ENCODE measurements at regions not wholly inside any gene's neighbourhood (a gene's known extent, or its start where the extent isn't known, plus 50 kb on each side); places are given as distances from the start of the nearest gene placed in this dataset.

DNA sequence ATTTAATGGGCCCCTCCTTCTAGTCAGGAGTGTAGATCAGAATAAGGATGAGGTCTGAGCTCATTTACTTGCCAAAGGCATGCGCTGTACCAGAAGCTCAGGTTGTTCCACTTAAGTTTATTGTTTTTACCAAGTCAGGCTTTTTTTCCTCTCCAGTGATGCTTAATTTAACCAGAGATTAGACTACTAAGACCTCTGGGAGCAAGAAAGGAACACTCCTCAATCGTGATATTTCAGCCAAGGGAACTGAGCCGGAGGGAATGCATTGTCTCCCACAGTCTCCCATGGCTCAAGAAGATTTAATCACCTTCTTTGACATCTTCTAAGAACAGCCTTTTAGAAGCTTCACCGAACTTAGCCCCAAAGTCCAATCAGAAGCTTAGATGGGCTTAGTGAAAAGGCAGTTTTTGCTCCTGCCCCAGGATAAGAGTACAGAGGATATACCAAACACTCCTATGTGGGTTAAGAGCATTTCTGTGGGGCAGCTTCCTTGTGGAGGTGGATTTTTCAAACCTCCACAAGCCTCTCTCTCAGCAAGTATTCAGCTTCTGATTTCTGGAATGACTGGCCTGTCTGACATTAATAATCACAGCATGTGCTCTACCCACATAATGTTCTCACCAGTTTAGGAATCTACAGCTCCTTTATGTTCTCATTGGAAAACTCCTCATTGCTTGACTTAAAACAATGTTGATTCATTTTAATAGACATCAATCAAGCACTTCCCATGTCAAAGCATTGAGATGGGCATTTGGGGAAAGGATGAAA is 322.7 kb downstream of the SUCLA2 start:
- Histone ChIP-seq H2BK20ac (ENCODE audit: low read depth, low read length, poor library complexity, severe bottlenecking) (no peak overlapping the region), H3K23ac (ENCODE audit: insufficient read length, low read depth, low read length) (no peak overlapping the region), H3T11ph (ENCODE audit: low read length) (no peak overlapping the region), H3K4ac (ENCODE audit: low read depth, low read length) (no peak overlapping the region), H2AK5ac (ENCODE audit: insufficient read length, low read length) (no peak overlapping the region), H2AFZ (ENCODE audit: low read length) (no peak overlapping the region), H3K18ac (ENCODE audit: insufficient read length, low read depth, low read length) (no peak overlapping the region), H3K4me2 (ENCODE audit: insufficient read depth, insufficient read length, low read length) (no peak overlapping the region), H3K79me1 (ENCODE audit: insufficient read depth, low read depth, low read length, poor library complexity, severe bottlenecking) (no peaks in the 10 kb centered on the region), H4K5ac (ENCODE audit: insufficient read length, low read depth, low read length) (no peak overlapping the region), H3K4me1 (ENCODE audit: insufficient read depth, low read length) (no peaks in the 10 kb centered on the region), H3K27ac (ENCODE audit: insufficient read length, low read depth, low read length) (no peak overlapping the region), H3K9ac (ENCODE audit: extremely low read depth, insufficient read length, low read length) (no peak overlapping the region), H3K56ac (ENCODE audit: insufficient read length, low read depth, low read length) (no peak overlapping the region), H2BK15ac (ENCODE audit: low read depth, low read length) (no peak overlapping the region), H3K9me3 (ENCODE audit: control insufficient read depth, low read depth, low read length) (no peaks in the 10 kb centered on the region), H2BK5ac (ENCODE audit: insufficient read length, low read length) (no peak overlapping the region), H3K79me2 (ENCODE audit: insufficient read depth, low read length) (no peaks in the 10 kb centered on the region), H4K8ac (replicated peaks; ENCODE audit: insufficient read length, low read depth, low read length) (no peak overlapping the region), H3K23me2 (ENCODE audit: insufficient read length, low read depth, low read length, poor library complexity, severe bottlenecking) (no peaks in the 10 kb centered on the region), H4K20me1 (ENCODE audit: control insufficient read depth, insufficient read depth, insufficient read length) (no peaks in the 10 kb centered on the region), H3K27me3 (ENCODE audit: insufficient read depth, low read length) (no peaks in the 10 kb centered on the region), H3K14ac (ENCODE audit: insufficient read depth, low read length) (no peak overlapping the region), H2BK12ac (ENCODE audit: insufficient read length, low read depth, low read length) (no peak overlapping the region), H2BK120ac (ENCODE audit: low read depth, low read length, poor library complexity, severe bottlenecking) (no peak overlapping the region), H4K91ac (ENCODE audit: insufficient read length, low read depth, low read length) (no peak overlapping the region)
- H3K36me3 Mint-ChIP-seq (ENCODE audit: insufficient read depth in 1 of 3, low read depth in 3 of 3), result no peaks in the 10 kb centered on the region
- TF ChIP-seq, protein P1, sequence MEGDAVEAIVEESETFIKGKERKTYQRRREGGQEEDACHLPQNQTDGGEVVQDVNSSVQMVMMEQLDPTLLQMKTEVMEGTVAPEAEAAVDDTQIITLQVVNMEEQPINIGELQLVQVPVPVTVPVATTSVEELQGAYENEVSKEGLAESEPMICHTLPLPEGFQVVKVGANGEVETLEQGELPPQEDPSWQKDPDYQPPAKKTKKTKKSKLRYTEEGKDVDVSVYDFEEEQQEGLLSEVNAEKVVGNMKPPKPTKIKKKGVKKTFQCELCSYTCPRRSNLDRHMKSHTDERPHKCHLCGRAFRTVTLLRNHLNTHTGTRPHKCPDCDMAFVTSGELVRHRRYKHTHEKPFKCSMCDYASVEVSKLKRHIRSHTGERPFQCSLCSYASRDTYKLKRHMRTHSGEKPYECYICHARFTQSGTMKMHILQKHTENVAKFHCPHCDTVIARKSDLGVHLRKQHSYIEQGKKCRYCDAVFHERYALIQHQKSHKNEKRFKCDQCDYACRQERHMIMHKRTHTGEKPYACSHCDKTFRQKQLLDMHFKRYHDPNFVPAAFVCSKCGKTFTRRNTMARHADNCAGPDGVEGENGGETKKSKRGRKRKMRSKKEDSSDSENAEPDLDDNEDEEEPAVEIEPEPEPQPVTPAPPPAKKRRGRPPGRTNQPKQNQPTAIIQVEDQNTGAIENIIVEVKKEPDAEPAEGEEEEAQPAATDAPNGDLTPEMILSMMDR (conservative IDR thresholded peaks at IDR 0.05), result no peak
- 0 out of 4 replicates have a peak, but pooled peaks cover 3 to 4% of the 10 kb centered on the region in 2 experiments for H3K4me1 Mint-ChIP-seq
- H3K27me3 Mint-ChIP-seq (ENCODE audit: low read depth), result peaks cover 3% of the 10 kb centered on the region
- H3K9me3 Mint-ChIP-seq, result no peaks in the 10 kb centered on the region
- no peak for DNase-seq
- no CpG with 5 or more reads among the region's 4 CpGs for WGBS (ENCODE audit: extremely low coverage, insufficient read length, low lambda C conversion rate)
- H3K27ac Mint-ChIP-seq, result no peak overlapping the region
- H3K4me3 Mint-ChIP-seq, result no peak overlapping the region

Data from H9 (cell line).